ENCODE measurements at regions not wholly inside any gene's neighbourhood (a gene's known extent, or its start where the extent isn't known, plus 50 kb on each side); places are given as distances from the start of the nearest gene placed in this dataset.

DNA sequence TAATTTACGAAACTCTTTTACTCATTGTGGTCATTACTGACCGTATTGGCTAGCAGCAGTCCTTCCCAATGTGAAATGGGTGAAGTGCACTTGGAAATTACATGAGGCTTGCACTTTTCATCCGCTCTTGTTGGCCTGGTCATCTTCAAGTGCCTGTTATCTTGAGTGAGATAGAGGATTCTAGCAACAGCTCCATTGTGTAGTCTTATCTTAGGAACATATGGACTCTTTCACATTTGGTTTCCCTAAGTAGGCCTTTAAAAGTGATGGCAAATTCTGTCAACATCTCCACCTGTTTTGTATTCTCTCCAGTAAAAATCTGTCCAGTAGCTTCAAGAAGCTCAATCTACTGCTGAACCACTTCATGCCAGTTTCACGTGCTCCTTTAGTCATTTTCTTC, 114.8 kb upstream of the MARCKS start:
- TF ChIP-seq, protein P1, sequence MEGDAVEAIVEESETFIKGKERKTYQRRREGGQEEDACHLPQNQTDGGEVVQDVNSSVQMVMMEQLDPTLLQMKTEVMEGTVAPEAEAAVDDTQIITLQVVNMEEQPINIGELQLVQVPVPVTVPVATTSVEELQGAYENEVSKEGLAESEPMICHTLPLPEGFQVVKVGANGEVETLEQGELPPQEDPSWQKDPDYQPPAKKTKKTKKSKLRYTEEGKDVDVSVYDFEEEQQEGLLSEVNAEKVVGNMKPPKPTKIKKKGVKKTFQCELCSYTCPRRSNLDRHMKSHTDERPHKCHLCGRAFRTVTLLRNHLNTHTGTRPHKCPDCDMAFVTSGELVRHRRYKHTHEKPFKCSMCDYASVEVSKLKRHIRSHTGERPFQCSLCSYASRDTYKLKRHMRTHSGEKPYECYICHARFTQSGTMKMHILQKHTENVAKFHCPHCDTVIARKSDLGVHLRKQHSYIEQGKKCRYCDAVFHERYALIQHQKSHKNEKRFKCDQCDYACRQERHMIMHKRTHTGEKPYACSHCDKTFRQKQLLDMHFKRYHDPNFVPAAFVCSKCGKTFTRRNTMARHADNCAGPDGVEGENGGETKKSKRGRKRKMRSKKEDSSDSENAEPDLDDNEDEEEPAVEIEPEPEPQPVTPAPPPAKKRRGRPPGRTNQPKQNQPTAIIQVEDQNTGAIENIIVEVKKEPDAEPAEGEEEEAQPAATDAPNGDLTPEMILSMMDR (IDR thresholded peaks at IDR 0.05), result no peak
- TF ChIP-seq, protein P2, sequence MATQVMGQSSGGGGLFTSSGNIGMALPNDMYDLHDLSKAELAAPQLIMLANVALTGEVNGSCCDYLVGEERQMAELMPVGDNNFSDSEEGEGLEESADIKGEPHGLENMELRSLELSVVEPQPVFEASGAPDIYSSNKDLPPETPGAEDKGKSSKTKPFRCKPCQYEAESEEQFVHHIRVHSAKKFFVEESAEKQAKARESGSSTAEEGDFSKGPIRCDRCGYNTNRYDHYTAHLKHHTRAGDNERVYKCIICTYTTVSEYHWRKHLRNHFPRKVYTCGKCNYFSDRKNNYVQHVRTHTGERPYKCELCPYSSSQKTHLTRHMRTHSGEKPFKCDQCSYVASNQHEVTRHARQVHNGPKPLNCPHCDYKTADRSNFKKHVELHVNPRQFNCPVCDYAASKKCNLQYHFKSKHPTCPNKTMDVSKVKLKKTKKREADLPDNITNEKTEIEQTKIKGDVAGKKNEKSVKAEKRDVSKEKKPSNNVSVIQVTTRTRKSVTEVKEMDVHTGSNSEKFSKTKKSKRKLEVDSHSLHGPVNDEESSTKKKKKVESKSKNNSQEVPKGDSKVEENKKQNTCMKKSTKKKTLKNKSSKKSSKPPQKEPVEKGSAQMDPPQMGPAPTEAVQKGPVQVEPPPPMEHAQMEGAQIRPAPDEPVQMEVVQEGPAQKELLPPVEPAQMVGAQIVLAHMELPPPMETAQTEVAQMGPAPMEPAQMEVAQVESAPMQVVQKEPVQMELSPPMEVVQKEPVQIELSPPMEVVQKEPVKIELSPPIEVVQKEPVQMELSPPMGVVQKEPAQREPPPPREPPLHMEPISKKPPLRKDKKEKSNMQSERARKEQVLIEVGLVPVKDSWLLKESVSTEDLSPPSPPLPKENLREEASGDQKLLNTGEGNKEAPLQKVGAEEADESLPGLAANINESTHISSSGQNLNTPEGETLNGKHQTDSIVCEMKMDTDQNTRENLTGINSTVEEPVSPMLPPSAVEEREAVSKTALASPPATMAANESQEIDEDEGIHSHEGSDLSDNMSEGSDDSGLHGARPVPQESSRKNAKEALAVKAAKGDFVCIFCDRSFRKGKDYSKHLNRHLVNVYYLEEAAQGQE (IDR thresholded peaks at IDR 0.05; ENCODE audit: low read depth, low read length), result no peak
- no peak for TF ChIP-seq EP300 (IDR thresholded peaks at IDR 0.05; ENCODE audit: borderline replicate concordance in 1 of 2, low read depth in 1 of 2, low read length in 1 of 2)
- no peak for TF ChIP-seq POLR2AphosphoS5 (IDR thresholded peaks at IDR 0.05; ENCODE audit: low read depth, low read length)
- TF ChIP-seq EZH2phosphoT487 (IDR thresholded peaks at IDR 0.05; ENCODE audit: borderline replicate concordance, low read depth), result no peak
- TF ChIP-seq, protein P3, sequence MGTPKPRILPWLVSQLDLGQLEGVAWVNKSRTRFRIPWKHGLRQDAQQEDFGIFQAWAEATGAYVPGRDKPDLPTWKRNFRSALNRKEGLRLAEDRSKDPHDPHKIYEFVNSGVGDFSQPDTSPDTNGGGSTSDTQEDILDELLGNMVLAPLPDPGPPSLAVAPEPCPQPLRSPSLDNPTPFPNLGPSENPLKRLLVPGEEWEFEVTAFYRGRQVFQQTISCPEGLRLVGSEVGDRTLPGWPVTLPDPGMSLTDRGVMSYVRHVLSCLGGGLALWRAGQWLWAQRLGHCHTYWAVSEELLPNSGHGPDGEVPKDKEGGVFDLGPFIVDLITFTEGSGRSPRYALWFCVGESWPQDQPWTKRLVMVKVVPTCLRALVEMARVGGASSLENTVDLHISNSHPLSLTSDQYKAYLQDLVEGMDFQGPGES (IDR thresholded peaks at IDR 0.05; ENCODE audit: low read depth, low read length), result no peak
- no peak for TF ChIP-seq RAD21 (IDR thresholded peaks at IDR 0.05; ENCODE audit: low read length)

Measured in SK-N-SH (cell line).